ENCODE measurements at regions not wholly inside any gene's neighbourhood (a gene's known extent, or its start where the extent isn't known, plus 50 kb on each side); places are given as distances from the start of the nearest gene placed in this dataset.
"Not testable (repeated sequence)": the region's sequence is repeated elsewhere in the genome, so short reads cannot be mapped to it uniquely, and the experiment has no call there.

GRCh38 chr14:51366866-51367599, 127.0 kb downstream of the TMX1 start:
- TF ChIP-seq CTCF, POLR2AphosphoS5 (IDR thresholded peaks at IDR 0.05): not testable (repeated sequence)
